SK-N-SH treated with all-trans-retinoic acid at 6 μM for 48 hours (cell line): ENCODE measurements at regions not wholly inside any gene's neighbourhood (a gene's known extent, or its start where the extent isn't known, plus 50 kb on each side); places are given as distances from the start of the nearest gene placed in this dataset.

Experiments used
- CSRNP3 ChIP-seq: fragments of 250-450 bp; sonication (Bioruptor Pico); IDR thresholded peaks from 2 replicates; pipeline ENCODE4 v1.5.1; 2021; ENCODE audit warnings: mild to moderate bottlenecking, moderate library complexity
- OSR1 ChIP-seq: fragments of 250-450 bp; sonication (Bioruptor Pico); IDR thresholded peaks from 2 replicates; pipeline ENCODE4 v1.8.0; 2022; ENCODE audit warnings: moderate library complexity, mild to moderate bottlenecking, inconsistent platforms

GRCh38 chr16:85415196-85416090 lies 197.7 kb upstream of the GSE1 start:
- TF ChIP-seq CSRNP3 (CRISPR knock-in tag) = no peak
- TF ChIP-seq OSR1 = no peak
